ENCODE measurements at regions not wholly inside any gene's neighbourhood (a gene's known extent, or its start where the extent isn't known, plus 50 kb on each side); places are given as distances from the start of the nearest gene placed in this dataset.
A peak's percentile ranks its signal among the peaks of the same experiment; 100 is the strongest.
"Not testable (repeated sequence)": the region's sequence is repeated elsewhere in the genome, so short reads cannot be mapped to it uniquely, and the experiment has no call there.

GRCh38 chrY:12360496-12360895, 340.5 kb upstream of the USP9Y start:
- DNase-seq: peak; percentile 77

DNA sequence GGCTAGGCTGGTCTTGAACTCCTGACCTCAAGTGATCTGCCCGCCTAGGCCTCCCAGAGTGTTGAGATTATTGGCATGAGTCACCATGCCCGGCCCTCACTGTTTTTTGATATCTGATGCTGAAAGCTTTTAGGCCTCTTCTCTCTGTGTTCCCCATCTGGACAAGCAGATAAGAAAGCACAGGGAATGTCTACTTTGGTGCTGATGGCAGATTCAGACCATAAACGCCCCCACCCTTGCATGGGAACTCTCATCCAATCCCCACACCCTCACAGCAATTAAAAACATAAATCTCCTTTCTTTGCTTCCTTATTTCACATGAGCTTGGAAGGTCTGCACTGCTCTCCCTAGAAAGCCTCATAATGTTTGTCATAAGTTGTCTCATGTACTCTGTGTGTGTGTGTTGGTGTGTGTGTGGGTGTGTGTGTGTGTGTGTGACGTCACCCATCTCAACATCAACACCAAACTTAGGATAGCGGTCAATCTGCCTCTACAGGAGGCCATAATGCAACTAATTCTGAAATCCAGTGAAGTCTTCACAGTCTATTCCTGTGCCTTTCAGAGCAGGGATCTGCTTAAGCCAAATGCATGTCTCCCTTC, 335.6 kb upstream of the USP9Y start:
- DNase-seq: no peak

DNA sequence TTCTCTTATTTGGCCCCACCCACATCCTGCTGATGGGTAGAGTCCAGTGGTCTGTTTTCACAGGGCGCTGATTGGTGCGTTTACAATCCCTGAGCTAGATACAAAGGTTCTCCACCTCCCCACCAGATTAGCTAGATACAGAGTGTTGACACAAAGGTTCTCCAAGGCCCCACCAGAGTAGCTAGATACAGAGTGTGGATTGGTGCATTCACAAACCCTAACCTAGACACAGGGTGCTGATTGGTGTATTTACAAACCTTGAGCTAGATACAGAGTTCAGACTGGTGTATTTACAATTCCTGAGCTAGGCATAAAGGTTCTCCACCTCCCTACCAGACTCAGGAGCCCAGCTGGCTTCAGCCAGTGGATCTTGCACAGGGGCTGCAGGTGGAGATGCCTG, 326.4 kb upstream of the USP9Y start:
- DNase-seq: not testable (repeated sequence)

DNA sequence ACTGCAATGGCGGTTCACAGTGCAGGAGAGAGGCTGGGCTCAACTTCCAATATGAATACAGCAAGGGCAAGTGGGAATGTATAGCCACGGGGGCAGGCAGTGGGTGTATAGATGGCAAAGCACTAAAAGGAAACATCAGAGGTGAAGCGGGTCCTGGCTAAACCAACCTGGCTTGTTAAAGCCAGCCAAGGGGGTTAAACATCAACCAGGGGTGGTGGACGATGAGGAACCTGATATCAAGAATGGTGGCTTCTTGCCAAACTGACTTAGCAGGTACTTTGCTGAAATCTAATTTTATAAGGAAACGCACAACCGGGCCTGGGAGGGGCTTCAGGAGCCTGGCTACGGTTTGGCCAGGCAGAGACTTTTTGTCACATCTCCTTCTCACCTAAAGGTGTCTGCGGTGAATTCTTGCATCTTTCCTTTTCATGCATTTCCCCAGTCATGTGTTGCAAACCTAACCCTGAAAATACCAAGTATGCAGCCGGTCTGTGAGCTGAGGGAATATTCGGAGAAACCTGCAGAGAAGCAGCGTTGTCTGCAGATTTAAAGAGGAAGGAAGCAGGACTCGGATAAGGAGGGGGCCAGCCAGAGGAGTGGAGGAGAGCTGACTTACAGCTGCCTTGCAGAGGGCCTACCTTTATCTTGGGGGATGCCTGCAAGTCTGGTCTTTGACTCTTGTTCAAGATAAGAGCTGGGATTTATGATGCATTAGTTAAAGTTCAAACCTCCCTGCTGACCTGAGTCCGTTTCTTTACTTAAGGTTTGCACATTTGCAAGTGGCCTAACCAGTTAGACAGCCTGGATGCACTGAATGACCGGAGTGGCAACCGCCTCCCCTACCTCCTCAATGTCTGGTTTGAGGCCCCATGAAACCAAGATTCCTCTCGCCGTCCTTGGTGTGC, 309.1 kb upstream of the USP9Y start:
- DNase-seq: peak; percentile 48

GRCh38 chrY:12393190-12393589, 307.8 kb upstream of the USP9Y start:
- DNase-seq: peak; percentile 30

- not testable (repeated sequence) for DNase-seq
Measured at GRCh38 chrY:12395381-12396120, 305.5 kb upstream of the USP9Y start.

DNA sequence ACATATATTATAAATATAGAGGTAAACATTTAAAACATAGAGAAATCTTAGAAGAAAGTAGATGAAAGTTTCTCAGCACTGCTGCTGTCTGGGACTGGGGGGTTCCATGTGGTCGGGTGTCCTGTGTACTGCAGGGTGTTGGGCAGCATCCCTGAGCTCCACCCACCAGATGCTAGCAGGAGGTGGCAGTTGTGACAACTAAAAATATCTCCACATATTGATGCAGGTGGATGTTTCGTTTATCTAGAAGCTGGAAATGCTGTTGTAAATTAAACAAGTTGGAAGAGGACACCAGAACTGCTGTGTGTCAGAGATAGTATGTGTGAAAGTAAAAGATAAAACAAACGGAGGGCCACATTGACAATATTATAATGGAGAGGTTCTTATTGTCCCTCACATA, 297.1 kb upstream of the USP9Y start:
- peak; percentile 56 for DNase-seq

- DNase-seq: peak; percentile 2
Measured at GRCh38 chrY:12408236-12408635, 292.8 kb upstream of the USP9Y start.

DNA sequence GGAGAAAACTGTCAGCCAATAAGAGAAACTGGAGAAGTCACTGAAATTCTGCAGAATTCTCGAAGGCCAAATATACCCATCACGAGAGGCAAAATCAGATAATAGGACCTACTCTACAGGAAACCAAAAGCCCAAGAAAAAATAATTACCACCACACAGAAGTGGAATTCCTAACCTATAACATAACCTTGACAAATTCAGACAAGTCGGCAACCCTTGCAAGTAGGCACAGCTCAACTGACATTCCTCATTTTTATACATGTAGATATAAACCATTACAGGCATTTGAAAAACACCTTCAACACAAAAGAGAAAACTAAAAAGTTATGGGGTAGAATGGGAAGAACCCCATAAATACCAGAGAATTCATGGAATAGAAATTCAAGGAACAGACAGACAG, 290.3 kb upstream of the USP9Y start:
- no peak for DNase-seq

DNA sequence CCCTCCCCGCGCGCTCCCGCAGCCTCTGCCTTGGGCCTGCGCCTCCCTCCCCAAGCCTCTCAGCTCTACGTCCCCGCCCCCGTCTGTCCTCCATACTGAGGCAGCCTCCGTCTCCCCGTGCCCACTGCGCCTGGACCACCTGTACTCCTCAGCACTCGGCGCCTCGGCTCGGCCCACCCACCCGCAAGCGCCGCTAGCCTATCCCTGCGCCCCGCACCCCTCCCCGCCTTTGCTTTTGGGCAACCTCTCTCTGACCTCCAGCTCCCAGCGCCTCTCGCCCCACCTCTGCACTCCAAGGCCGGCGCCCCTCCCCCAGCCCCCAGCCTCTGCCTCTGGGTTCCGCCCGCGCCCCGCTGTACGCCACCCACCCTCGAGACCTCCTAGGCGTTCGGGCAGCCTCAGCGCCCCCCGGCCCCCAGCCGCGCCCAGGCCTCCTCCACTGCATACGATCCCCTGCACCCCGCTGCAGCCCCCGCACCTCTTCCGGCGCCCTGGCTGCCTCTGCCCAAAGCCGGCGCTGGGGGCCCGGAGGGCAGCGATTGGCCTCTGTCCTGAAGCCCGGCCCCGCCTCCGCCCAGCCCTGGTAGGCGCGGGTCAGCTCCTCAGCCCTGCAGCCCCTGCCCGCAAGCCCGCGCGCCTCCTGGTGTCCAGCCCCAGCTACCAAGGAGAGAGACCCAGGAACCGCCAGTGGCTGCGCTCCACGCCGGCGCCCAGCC, 279.8 kb upstream of the USP9Y start:
- DNase-seq: peak; percentile 74

DNA sequence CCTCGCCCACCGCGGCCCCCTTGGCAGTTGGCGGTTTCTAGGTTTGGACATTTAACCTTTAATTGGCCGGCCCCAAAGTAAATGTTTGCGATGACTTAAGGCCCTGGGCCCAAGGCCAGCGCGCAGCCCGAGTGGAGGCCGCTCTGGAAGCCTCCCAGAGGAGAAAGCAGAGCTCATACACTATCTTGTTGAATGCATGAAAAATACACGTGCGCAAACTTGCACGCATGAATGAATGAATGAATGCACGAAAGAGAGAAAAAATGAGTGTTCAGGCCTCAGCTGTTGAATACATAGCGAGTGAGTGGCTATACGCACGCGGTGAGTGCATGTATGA, 279.3 kb upstream of the USP9Y start:
- DNase-seq: no peak

- DNase-seq: no peak
Measured at GRCh38 chrY:12422536-12422935, 278.5 kb upstream of the USP9Y start.

DNA sequence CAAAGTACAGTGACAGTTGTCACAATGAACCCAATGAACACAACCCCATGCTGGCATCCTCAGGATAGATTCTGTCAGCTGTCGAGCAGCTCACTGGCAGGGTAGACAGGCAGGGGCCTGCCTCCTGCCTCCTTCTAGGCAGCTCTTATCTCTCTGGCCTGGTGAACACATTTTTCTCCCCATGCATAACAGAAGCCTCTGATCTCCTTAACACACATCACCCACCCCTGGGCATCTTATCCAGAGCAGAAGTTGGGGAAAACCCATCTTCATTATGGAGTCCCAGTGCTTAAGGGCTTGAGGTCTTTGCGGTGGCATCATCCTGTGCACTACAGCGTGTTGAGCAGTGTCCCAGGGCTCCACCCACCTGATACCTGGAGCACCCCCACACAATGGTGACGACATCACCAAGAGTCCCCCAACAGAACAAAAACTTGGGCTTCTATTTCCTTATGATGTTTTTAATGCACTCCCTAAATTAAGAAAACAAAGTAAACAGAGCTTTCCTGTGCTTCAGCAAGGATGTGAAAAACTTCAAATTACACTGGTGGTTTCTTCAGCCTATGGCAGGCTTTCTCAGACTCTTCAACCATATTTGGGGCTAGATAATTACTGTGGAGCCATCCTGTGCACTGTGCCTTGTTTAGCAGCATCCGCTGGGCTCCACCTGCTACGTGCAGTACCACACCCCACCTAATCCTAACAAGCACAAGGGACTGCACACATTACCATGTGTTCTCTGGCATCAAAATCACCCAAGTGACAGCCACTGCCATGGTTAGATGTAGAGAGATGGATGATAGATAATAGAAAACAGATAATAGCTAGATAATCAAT, 277.4 kb upstream of the USP9Y start:
- DNase-seq: no peak

DNA sequence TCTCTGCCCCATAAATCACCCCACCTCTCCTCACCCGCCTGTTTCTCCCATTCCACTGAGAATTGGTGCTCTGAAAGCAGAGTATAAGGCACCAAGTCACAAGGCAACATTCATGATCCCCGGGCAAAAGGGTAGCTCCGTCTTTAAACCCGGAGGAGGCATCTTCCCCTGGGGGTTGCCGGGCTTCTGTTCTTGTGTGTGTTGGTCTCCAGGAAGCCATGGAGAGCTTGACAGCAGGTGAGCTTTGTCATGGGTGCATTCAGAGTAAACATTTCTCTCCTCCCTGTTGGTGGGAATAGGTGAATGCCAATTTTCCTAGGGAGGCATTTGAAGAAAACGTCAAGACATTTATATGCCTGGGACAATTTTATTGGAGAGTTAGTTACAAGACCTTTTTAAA, 275.5 kb upstream of the USP9Y start:
- no peak for DNase-seq

- DNase-seq: no peak
Measured at GRCh38 chrY:12427361-12427760, 273.7 kb upstream of the USP9Y start.

- DNase-seq: peak; percentile 5
Measured at GRCh38 chrY:12431546-12431945, 269.5 kb upstream of the USP9Y start.

DNA sequence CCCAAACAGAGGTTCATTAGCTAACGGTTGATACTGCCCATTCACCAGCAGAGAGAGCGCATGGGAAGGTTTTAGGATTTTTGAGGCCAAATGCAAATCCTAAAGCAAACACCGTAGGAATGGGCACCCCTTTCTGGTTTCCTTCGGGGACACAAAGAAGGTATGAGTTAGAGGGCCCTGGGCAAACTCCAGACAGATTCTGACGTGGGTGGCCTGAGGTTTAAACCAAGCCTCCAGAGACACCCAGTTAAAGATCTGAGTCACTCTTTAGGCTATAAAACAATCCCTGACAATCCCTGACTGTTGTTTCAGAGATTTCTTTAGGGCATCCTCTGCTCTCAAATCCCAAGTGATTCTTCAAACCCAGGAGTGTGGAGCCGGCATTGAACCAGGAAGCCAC, 262.2 kb upstream of the USP9Y start:
- DNase-seq: not testable (repeated sequence)

DNA sequence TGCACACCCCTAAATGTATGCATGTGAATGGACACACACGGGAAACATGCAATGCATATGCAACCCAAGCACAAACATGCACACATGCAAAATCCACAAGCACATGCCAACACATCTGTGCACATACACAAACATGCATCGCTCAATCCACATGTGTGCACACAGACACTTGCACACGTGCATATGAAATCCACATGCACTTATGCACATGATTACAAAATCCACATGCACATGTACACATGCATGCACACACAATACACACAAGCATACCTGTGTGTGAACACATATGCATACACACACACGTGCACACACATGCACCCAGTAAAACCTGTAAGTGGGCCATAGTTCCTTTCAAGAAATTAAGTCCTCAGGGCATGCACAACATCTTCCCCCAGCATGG, 256.8 kb upstream of the USP9Y start:
- no peak for DNase-seq

DNA sequence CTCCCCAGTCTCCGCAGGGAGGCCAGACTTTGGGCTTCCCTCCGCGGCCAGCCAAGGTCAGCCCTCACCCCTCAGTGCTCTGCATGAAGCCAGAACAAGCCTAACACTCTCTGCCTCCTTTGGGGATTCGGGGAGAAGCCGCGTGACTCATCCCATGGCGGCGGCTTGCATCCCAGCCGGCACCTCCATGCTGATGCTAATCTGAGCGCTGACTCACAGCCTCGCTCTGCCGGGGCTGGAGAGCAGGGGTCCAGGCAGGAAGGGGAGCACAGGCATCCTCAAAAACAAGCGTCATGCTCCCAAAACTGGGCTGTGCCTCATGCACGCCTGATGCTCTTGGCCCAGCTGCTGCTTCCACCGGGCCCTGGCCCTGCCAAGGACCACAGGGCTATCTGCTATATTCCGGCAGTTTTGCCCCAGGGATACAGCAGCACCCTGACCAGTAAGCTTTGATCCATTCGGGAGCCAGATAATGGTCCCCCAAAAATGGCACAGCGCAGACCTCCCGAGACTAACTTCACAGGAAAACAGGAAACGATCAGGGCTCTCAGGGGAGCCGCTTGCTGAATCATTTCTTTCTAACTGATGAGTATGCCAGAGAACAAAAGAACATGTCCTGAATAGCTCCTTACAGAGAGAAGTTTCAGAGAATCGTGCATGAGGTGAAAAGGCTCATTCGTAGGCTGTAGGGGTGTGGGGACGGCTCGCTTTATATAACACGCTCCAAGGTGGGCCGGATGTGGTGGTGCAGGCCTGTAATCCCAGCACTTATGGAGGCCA, 254.4 kb upstream of the USP9Y start:
- DNase-seq: not testable (repeated sequence)

DNA sequence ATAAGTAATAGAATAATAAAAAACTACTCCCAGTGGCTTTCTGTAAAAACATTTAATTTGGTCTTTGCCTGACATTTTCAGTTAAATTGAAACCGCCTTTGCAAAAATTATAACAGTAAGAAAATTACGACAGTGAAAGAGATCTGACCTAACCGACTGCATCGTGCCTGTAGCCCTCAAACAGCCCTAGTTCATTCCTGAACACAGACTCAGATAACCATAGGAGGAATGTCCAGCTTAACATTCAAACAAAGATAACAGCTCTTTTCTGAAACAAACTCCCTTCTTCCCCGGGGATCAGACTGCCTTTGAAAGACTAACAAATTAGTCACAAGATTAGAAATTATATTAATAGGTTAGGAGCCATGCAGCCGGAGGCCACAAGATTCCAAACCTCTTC, 252.5 kb upstream of the USP9Y start:
- not testable (repeated sequence) for DNase-seq

GRCh38 chrY:12453318-12453717, 247.7 kb upstream of the USP9Y start:
- DNase-seq: not testable (repeated sequence)

Data from RPMI8226 (cell line).